Fibroblast of skin of abdomen (primary cell): ENCODE measurements at regions not wholly inside any gene's neighbourhood (a gene's known extent, or its start where the extent isn't known, plus 50 kb on each side); places are given as distances from the start of the nearest gene placed in this dataset.
"Not testable (repeated sequence)": the region's sequence is repeated elsewhere in the genome, so short reads cannot be mapped to it uniquely, and the experiment has no call there.

Source experiments
- DNase-seq: peaks from one replicate; pipeline ENCODE4 v3.0.0-alpha.2; 2013

DNA sequence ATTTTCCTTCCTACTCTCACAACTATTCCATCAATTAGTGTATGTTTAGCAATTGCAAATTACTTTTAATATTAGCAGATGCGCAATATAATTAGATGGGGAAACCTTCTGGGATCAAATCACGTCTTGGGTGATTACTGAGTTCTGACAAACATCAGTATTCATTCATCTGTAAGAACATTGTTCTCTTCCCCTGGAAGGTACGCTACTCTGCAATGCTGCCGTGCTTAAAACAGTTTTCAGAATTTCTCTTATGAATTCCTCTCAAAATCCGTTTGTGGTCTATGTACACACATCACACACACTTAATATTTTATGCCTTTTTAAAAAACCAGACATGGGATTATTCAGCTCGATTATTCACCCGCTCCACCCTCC, 237.5 kb upstream of the NEBL start:
- DNase-seq, result no peak

DNA sequence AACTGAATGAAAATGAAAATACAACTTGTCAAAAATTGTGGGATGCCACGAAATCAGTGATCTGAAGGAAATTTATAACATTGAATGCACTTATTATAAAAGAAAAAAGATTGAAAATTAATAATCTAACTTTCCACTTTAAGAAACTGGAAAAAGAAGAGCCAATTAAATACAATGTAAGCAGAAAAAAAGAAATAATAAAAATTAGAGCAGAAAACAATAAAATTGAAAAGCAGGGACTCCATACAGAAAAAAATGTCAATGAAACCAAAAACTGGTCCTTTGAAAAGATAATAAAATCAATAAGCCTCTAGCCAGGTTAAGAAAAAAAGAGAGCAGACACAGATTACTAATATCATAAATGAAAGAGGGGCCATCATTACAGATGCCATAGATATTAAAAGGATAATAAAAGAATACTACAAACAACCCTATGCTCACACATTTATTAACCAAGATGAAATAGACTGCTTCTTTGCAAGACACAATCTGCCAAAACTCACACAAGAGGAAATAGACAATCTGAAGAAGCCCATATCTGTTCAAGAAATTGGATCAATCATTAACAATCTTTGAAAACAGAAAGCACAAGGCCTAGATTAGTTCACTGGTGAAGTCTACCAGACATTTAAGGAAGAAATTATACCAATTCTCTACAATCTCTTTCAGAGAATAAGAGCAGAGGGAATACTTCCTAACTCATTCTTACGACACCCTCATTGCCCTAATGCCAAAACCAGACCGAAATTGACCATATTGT, 233.8 kb upstream of the NEBL start:
- no peak for DNase-seq

DNA sequence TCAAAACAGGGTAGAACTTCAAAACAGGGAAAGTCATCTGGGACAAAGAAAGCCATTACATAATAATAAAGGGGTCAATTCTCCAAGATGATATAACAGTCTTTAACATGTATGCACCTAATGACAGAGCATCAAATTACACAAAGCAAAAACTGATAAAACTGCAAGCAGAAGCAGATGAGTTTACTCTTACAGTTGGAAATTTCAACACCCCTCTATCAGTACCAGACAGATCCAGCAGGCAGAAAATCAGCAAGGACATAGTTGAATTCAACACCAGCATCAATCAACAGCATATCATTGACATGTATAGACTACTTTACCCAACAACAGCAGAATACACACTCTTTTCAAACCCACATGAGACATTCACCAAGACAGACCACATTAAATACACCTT, 233.0 kb upstream of the NEBL start:
- no peak for DNase-seq

DNA sequence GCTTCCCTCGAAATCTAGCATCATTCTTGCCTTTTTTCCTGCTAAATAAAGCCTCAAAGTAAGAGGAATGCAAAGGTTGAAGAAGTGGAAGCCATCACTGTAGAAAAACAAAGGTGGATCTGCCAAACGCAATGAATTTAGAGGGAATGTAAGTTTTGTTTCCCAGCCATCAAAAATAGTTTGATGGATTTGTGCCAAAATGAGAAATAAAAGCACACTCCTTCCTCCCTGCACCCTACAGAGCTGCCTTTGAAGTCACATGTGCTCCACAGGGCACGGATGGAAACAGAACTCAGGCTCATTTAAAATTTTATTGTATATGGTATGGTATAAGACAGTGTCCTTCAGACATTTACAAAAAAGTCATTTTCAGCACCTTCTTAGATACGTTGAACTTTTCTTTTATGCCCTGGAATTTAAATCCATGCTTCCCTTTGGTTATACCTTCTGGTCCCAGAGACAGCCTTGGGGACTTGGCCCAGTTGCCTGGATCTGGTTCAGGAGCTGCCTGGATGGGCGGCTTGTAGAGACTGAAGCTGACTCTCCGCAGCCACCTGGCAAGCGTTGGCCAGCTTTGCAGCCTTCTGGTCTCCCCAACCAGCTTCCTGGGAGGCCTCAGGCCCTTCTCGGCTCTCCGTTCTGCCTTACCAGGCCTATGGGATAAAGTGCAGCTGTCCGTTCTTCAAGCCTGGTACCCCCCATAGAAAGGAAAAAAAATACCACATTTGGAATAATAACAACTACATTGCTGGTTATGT, 228.5 kb upstream of the NEBL start:
- DNase-seq, result no peak

DNA sequence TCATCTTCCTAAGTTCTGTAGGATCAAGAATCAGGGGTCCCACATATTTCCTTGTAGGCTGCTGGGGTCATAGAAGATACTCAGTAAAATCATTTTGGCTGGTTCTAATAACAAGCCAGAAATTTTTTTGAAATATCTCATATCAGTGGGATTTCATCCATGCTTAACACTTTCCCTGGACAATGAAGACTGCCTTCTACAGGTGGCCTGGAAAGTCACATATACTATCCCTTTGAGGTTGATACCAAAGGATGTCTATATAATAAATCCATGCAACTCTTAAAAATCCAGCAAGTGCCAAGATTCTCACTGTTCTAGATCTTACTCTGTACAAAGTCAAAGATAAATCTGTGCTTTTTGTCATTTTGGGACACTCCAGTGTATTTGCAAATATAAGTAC, 225.8 kb upstream of the NEBL start:
- no peak for DNase-seq

DNA sequence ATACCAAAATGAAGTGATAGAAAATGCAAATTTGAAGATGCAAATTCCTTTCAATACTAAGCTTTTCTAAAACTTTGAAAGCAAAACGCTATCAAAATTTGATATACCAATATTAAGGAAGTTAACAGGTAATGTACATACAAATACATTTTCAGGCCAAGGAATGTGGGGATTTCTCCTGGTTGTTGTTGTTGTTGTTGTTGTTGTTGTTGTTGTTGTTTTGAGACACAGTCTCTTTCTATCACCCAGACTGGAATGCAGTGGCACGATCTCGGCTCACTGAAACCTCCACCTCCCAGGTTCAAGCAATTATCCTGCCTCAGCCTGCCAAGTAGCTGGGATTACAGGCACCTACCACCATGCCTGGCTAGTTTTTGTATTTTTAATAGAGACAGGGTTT, 224.7 kb upstream of the NEBL start:
- not testable (repeated sequence) for DNase-seq

DNA sequence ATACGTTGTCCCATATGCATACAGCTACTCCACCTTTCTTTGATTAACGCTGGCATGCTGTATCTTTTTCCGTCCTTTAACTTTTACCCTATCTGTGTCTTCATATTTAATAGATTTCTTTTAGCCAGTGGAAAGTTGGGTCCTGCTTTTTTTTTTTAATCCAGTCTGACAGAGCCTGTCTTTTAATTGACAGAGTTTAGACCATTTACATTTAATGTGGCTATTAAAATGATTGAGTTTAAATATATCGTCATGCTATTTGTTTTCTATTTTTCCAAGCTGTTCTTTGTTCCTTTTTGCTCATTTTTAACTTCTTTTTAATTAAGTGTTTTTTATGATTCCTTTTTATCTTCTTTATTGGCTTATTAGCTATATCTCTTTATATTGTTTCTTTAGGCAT, 217.6 kb upstream of the NEBL start:
- DNase-seq, result no peak

DNA sequence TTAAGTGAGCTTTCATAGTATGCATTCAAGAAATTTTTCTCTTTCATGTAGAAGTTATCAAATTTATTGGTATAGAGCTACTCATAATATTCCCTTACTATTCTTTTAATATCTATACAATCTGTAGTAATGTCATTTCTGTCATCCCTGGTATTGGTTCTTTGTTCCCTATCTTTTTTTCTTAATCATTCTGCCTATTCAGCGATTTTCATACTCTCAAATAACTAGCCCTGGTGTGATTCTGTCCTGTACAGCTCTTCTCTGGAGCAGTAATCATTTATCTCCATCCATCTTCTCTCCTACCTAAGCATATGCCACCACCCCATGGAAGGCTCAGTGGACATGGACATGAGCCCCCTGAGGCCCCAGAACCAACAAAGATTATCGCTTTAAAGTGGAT, 213.2 kb upstream of the NEBL start:
- no peak for DNase-seq

DNA sequence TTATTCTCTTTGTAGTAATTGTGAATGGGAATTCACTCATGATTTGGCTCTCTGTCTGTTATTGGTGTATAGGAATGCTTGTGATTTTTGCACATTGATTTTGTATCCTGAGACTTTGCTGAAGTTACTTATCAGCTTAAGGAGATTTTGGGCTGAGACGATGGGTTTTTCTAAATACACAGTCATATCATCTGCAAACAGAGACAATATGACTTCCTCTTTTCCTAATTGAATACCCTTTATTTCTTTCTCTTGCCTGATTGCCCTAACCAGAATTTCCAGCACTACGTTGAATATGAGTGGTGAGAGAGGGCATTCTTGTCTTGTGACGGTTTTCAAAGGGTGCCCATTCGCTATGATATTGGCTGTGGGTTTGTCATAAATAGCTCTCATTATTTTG, 209.8 kb upstream of the NEBL start:
- DNase-seq, result not testable (repeated sequence)

DNA sequence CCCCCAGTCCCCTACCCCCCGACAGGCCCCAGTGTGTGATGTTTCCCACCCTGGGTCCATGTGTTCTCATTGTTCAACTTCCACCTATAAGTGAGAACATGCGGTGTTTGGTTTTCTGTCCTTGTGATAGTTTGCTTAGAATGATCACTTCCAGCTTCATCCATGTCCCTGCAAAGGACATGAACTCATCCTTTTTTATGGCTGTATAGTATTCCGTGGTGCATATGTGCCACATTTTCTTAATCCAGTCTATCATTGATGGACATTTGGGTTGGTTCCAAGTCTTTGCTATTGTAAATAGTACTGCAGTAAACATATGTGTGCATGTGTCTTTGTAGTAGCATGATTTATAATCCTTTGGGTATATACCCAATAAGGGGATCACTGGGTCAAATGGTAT, 208.2 kb upstream of the NEBL start:
- not testable (repeated sequence) for DNase-seq

DNA sequence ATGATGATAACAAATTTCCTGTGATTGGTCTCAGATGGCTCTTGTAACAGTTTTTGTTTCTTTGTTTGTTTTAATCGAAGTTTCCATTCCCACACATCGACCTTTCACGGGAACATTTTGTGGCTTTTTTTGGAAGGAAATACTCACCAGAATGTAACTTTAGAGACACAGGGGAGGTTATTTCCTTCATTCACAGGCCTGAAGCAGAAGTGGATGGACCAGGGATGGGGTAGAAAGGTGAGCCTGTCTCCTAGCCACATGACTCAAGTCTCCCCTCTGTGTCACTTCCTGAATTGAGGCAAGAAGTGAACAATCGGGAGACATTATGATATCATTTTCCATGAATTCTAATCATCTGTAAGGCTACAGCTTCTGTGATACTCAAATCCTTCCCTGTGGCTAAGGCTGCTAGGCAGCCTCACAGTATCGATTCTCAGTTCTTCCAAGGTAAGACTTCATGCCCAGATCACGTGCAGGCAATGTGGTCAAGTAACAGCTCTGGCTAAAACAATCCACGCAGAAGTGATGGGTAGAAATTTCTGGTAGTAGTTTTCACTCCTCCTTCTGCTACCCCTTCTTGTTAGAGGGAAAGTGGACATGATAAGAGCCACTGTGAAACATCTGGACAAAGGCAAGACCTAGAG, 203.9 kb upstream of the NEBL start:
- peak; percentile 34 for DNase-seq

DNA sequence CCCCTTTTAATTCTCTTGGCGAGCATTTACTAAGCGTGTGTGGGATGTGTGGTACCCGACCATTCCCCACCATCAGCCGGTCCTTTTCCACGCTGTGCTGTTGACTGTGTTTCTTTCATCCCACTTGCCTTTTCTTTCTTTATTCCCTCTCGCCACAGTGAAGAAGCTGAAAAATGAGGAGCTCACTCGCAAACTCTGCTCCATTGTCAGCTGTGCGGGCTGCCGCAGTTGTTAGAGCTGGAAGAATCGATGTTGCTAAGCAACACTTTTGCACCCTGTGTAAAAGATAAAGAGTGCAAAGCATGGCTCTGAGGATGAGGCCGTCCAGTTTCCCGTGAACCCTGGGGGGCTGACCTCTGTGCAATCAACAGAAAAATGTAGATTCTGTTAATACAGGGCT, 203.1 kb upstream of the NEBL start:
- DNase-seq, result peak; percentile 9

DNA sequence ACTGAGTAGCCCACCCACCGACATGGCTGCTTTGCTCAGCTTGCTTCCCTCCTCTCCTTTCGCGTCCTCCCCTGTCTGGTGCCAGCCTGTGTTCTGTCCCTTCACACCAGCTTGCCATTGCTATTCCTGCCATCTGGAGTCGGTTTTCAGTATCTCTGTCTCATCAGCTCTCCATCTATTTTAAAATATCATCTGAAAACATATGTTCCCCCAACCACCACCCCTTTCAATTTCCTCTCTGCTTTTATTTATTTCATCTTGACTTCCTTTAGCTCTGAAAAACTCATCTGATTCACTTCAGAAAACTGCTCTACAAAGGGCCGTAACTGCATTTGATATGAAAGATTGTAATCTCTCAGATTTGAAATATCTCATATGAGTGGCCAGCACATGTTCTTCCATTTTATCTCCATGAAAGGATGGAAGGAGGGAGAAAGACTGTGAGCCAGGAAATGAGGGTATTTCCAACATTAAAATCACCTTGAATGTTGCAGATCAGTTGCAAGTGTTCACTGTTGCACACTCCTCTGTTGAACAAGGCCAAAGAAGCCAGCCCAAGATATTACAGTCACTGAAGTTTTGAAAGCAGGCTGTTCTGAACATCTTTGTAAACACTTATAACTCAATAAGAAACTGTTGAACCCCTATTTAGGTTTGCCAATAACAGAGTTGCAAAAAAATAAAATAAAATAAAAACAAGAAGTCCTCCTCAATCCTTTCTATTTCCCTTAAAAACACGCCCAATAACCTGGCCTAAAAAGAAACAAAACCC, 202.4 kb upstream of the NEBL start:
- DNase-seq, result peak; percentile 6

DNA sequence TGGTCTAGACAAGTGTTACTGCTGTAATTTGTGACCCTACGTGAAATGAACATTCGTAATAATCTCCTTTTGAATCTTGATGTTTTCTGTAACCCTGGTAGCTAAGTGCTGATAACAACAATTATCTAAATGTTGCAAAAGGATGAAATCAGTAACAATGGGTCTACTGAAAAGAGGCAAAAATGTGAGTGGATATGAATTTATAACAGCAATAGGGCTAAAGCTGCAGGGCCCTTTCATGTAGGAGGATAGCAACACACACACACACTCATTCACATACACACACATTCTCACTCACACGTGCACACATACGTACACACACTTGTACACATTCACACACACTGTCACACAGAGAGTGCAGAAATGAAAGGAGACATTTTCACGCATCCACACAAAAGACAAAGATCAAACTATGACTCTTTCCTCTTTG, 200.8 kb upstream of the NEBL start:
- no peak for DNase-seq

DNA sequence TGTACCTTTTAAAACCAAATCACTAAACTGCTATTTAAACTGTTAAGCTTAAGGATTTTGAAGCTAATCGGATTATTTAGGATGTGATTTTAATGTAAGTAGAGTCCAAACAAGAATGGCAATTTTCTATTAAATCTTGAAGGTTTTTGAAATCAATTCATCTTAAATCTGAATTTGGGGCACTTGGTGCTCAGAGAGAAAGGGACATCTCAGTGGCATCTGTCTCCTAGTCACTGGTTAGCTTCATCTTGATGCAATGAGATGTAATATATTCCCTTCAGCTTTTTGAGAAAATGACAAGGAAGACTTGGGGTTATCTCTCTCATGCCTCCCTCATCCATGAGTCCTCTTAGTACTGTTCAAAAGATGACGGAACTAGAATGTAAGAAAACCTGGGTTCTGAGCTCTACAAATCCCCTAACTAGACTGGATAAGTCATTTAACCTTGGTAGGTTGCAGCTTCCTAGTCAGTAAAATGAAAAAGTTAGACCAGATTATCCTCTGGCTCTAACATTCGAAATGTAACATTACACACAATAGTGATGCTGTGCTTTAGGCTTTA, 198.5 kb upstream of the NEBL start:
- DNase-seq, result no peak

DNA sequence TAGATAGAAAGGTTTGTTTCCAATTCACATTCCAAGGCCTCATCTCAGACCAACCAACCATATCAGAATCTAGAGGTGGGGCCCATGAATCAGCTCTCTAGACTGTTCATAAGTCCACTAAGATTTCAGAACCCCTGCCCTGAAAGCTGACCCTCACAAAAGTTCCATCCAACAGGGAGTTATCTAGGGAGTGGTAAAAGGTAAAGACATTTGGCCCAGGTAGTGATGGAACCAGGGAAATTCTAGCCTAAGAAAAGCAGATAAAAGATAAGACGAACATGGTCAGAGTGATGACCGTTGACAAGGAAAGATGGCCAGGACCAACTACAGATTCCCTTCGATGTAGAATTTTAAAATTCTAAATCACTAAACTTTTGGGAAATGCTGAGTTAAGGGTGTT, 198.0 kb upstream of the NEBL start:
- DNase-seq, result no peak

DNA sequence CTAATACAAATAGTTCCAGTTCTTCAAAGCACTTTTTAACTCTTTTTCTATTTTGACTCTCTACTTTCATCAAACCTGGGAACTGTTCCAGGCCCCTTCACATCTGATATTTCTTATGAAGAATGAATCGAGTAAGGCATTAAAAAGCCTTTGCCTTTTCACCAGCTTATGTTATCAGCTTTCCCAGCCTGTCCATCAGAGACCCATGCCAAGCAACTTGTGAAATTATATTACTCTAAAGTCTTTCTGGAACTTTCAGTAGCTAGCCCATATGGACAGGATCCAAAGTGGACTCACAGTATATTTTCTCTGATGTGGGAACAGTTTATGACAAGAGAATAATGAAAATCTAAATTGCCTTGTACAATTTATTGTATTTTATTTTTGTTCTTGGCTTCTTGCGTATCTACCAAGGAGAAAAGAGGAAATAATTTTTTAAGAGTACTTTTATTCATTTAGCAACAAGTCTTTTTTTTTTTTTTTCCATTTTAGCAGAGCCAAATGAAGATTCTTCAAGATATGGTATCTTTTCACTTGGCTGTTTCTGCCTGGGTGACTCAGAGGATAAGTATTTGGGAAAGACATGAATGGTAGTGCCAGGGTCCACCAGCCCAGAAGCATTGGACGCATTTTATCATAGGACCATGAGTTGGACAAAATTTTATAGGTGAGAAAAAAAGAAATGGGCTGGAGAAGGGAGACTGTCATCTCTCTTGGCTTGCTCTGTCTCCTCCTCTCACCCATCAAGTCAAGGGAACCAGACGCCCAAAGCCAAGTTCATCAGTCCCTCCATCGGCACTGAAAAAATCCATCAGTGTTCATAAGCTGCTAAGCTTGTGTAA, 195.8 kb upstream of the NEBL start:
- DNase-seq, result peak; percentile 23

DNA sequence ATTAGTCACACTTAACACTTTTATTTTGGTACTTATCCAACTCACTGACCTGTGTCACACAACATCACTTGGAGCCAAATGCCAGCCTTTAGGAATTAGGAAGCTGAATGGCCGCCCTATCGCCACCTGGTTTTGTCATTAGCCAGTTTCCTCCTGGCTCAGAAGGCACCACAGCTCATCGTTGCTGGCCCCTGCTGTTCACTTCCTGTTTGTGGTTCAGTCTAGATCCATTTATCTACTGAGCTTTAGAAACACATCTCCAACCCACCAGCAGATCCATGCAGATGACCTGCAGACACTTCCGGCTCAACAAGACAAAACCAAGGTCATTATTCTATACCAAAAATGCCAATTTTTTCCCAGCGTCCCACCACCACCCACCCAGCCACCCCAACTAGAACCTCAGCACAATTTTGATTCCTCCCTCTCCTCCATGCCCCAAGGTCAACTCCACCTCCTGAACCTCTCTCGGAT, 193.5 kb upstream of the NEBL start:
- no peak for DNase-seq

DNA sequence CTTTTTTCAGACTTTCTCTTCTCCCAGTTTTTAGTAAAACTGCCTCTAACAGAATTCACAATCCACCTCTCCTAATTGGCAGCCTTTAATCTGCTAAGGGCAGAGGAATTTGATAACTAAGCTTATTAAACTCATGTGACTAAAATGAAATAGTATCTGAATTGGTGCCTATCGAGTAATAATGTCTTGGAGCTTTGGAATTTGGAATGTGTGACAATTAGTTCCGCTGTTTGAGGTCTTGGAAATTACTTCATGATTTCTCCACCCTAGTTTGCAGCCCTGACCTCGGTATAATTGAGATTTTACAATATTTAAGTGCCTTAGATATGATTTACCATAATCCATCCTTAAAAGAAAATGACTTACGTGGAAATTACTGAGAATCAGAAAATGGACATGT, 190.4 kb upstream of the NEBL start:
- DNase-seq, result peak; percentile 7

DNA sequence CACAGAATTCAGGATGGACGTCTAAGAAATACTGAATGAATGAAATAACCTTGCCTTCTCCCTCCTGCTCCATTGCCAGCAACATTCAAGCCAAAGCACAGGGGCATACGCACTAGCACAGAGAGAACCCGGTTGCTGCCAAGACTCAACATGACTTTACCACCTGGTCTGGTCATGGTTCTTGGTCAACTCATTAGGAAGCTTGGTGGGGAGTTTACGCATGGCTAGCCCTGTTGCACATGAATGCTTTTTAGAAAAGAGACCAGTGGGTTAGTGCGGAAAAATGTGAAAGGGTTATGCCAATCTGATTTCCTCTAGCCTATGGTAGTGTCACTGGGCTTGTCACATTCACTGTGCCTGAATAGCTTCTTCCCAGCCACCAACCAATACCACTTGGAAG, 187.6 kb upstream of the NEBL start:
- DNase-seq, result no peak

DNA sequence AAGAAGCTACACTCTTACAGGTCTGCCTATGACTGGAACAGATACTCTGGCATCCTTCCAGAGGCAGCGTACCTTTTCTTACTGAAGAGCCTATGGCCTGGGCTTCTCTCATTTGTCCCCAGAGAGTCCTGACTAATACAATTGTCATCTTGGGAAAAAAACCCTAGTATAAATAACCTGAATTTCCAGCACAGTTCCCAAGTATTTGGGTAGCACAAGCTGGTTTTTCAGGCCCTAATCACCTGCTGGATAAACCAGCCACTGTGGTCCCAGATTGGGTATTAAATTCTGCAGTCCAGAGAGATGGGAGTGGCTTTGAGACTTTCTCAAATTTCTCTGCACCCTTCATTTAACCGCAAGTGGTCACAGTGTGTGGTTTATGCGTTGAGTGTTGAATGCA, 186.8 kb upstream of the NEBL start:
- DNase-seq, result no peak

DNA sequence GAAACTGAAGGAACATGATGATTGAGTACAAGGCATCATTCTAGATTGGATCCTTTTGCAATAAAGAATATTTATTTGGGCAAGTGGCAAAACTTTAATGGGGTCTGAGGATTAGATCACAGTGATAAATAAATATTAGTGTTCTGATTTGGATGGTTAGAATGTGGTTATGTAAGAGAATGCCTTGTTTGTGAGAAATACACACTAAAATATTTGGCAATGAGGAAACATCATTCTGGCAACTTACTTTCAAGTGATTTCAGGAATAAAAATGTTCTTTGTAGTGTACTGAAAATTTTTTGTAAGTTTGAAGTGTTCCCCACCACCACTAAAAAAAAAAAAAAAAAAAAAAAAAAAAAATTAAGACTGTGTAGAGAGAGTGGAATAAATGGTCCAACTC, 185.1 kb upstream of the NEBL start:
- DNase-seq, result no peak
